ENCODE measurements at regions not wholly inside any gene's neighbourhood (a gene's known extent, or its start where the extent isn't known, plus 50 kb on each side); places are given as distances from the start of the nearest gene placed in this dataset.
"Not testable (repeated sequence)": the region's sequence is repeated elsewhere in the genome, so short reads cannot be mapped to it uniquely, and the experiment has no call there.

GRCh38 chr13:33340631-33341030 is 55.1 kb upstream of the STARD13 start:
- DNase-seq (ENCODE audit: low read depth) = no peak

- no peak for DNase-seq (ENCODE audit: low read depth)
Observed at GRCh38 chr13:33341861-33342452, 56.4 kb upstream of the STARD13 start.

GRCh38 chr13:33345842-33346241 is 60.3 kb upstream of the STARD13 start:
- no peak for DNase-seq (ENCODE audit: low read depth)

- DNase-seq (ENCODE audit: low read depth) = no peak
Observed at GRCh38 chr13:33347861-33348260, 62.3 kb upstream of the STARD13 start.

- DNase-seq (ENCODE audit: low read depth) = no peak
Observed at GRCh38 chr13:33348366-33348765, 62.8 kb upstream of the STARD13 start.

GRCh38 chr13:33349288-33349985 is 63.9 kb upstream of the STARD13 start:
- no peak for DNase-seq (ENCODE audit: low read depth)

GRCh38 chr13:33349986-33350826 is 64.7 kb upstream of the STARD13 start:
- DNase-seq (ENCODE audit: low read depth) = no peak

GRCh38 chr13:33351319-33351718 is 65.8 kb upstream of the STARD13 start:
- no peak for DNase-seq (ENCODE audit: low read depth)

GRCh38 chr13:33352041-33352440 is 66.5 kb upstream of the STARD13 start:
- DNase-seq (ENCODE audit: low read depth) = no peak

GRCh38 chr13:33352526-33352925 is 67.0 kb upstream of the STARD13 start:
- DNase-seq (ENCODE audit: low read depth) = no peak

GRCh38 chr13:33353210-33353609 is 67.7 kb upstream of the STARD13 start:
- DNase-seq (ENCODE audit: low read depth) = no peak

- DNase-seq (ENCODE audit: low read depth) = no peak
Observed at GRCh38 chr13:33353646-33354045, 68.1 kb upstream of the STARD13 start.

- DNase-seq (ENCODE audit: low read depth) = no peak
Observed at GRCh38 chr13:33355201-33355895, 69.8 kb upstream of the STARD13 start.

- DNase-seq (ENCODE audit: low read depth) = not testable (repeated sequence)
Observed at GRCh38 chr13:33358076-33358475, 72.5 kb upstream of the STARD13 start.

- DNase-seq (ENCODE audit: low read depth) = no peak
Observed at GRCh38 chr13:33362986-33363727, 77.6 kb upstream of the STARD13 start.

- DNase-seq (ENCODE audit: low read depth) = no peak
Observed at GRCh38 chr13:33364192-33364591, 78.6 kb upstream of the STARD13 start.

- DNase-seq (ENCODE audit: low read depth) = no peak
Observed at GRCh38 chr13:33366469-33367062, 81.0 kb upstream of the STARD13 start.

- DNase-seq (ENCODE audit: low read depth) = no peak
Observed at GRCh38 chr13:33367171-33367895, 81.8 kb upstream of the STARD13 start.

GRCh38 chr13:33367926-33368325 is 82.4 kb upstream of the STARD13 start:
- DNase-seq (ENCODE audit: low read depth) = no peak

GRCh38 chr13:33369073-33369472 is 83.5 kb upstream of the STARD13 start:
- no peak for DNase-seq (ENCODE audit: low read depth)

All from stimulated activated CD4-positive, alpha-beta T cell treated with anti-CD3 and anti-CD28 coated beads, Interleukin-2, amount 100 ng/mL, for 4 hours (primary cell).